K562 (cell line): ENCODE measurements at regions not wholly inside any gene's neighbourhood (a gene's known extent, or its start where the extent isn't known, plus 50 kb on each side); places are given as distances from the start of the nearest gene placed in this dataset.

Source experiments
- MAZ ChIP-seq, 2 experiments: fragments of 450-650 bp in 1 of 2; sonication (generic) in 1 of 2; formaldehyde crosslinking; IDR thresholded peaks in 1 of 2; conservative IDR thresholded peaks in 1 of 2; 2 replicates each; pipeline versions ENCODE4 v1.4.0 to v1.5.0; 2020; ENCODE audit warnings: mild to moderate bottlenecking in 1 of 2, missing genetic modification reagents in 1 of 2
- PBX2 ChIP-seq, 2 experiments: IDR thresholded peaks in 1 of 2; conservative IDR thresholded peaks in 1 of 2; 2 replicates each; pipeline ENCODE4 v1.6.1; 2016; ENCODE audit warnings: low read depth in 2 of 2, mild to moderate bottlenecking in 1 of 2, missing compliant biosample characterization in 1 of 2, missing genetic modification characterization in 1 of 2, moderate library complexity in 1 of 2
- PHB2 ChIP-seq: fragments of 450-650 bp; IDR thresholded peaks from 2 replicates; pipeline ENCODE4 v1.6.1; 2017; ENCODE audit warnings: low read depth
- SAFB ChIP-seq: fragments of 200-400 bp; formaldehyde crosslinking; IDR thresholded peaks from 2 replicates; pipeline ENCODE4 v1.6.1; 2017; ENCODE audit warnings: low read depth, low read length, borderline replicate concordance
- SRSF9 ChIP-seq: fragments of 200-400 bp; formaldehyde crosslinking; IDR thresholded peaks from 2 replicates; pipeline ENCODE4 v1.6.1; 2017; ENCODE audit warnings: low read depth, low read length, borderline replicate concordance
- ZFX ChIP-seq: sonication (generic); formaldehyde crosslinking; IDR thresholded peaks from 2 replicates; pipeline ENCODE4 v1.8.0; 2022; ENCODE audit warnings: mild to moderate bottlenecking, missing genetic modification reagents, moderate library complexity
- ZNF318 ChIP-seq, 2 experiments: fragments of 450-650 bp; IDR thresholded peaks; 2 replicates each; pipeline ENCODE4 v1.6.1; 2016; ENCODE audit warnings: mild to moderate bottlenecking in 2 of 2, borderline replicate concordance in 1 of 2, low read depth in 1 of 2, moderate library complexity in 1 of 2
- TF ChIP-seq, protein P1 (sequence below): fragments of 250-450 bp; sonication (Bioruptor Pico); IDR thresholded peaks from 2 replicates; pipeline ENCODE4 v1.4.0; 2020

- TF ChIP-seq ZNF318 (IDR thresholded peaks at IDR 0.05; ENCODE audit: borderline replicate concordance in 1 of 2, low read depth in 1 of 2), result no peak
- TF ChIP-seq SAFB, result no peak
- TF ChIP-seq SRSF9, result no peak
- TF ChIP-seq PHB2, result no peak
- TF ChIP-seq PBX2 (CRISPR knock-in tag; IDR thresholded peaks at IDR 0.05; ENCODE audit: low read depth), result no peak
- TF ChIP-seq PBX2 (tag; conservative IDR thresholded peaks at IDR 0.05; ENCODE audit: low read depth), result no peak
- TF ChIP-seq, protein P1, sequence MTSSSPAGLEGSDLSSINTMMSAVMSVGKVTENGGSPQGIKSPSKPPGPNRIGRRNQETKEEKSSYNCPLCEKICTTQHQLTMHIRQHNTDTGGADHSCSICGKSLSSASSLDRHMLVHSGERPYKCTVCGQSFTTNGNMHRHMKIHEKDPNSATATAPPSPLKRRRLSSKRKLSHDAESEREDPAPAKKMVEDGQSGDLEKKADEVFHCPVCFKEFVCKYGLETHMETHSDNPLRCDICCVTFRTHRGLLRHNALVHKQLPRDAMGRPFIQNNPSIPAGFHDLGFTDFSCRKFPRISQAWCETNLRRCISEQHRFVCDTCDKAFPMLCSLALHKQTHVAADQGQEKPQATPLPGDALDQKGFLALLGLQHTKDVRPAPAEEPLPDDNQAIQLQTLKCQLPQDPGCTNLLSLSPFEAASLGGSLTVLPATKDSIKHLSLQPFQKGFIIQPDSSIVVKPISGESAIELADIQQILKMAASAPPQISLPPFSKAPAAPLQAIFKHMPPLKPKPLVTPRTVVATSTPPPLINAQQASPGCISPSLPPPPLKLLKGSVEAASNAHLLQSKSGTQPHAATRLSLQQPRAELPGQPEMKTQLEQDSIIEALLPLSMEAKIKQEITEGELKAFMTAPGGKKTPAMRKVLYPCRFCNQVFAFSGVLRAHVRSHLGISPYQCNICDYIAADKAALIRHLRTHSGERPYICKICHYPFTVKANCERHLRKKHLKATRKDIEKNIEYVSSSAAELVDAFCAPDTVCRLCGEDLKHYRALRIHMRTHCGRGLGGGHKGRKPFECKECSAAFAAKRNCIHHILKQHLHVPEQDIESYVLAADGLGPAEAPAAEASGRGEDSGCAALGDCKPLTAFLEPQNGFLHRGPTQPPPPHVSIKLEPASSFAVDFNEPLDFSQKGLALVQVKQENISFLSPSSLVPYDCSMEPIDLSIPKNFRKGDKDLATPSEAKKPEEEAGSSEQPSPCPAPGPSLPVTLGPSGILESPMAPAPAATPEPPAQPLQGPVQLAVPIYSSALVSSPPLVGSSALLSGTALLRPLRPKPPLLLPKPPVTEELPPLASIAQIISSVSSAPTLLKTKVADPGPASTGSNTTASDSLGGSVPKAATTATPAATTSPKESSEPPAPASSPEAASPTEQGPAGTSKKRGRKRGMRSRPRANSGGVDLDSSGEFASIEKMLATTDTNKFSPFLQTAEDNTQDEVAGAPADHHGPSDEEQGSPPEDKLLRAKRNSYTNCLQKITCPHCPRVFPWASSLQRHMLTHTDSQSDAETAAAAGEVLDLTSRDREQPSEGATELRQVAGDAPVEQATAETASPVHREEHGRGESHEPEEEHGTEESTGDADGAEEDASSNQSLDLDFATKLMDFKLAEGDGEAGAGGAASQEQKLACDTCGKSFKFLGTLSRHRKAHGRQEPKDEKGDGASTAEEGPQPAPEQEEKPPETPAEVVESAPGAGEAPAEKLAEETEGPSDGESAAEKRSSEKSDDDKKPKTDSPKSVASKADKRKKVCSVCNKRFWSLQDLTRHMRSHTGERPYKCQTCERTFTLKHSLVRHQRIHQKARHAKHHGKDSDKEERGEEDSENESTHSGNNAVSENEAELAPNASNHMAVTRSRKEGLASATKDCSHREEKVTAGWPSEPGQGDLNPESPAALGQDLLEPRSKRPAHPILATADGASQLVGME, result no peak
- no peak for TF ChIP-seq ZFX
- TF ChIP-seq MAZ (CRISPR knock-in tag; conservative IDR thresholded peaks at IDR 0.05 in 1 of 2, IDR thresholded peaks at IDR 0.05 in 1 of 2), result no peak
Observed at GRCh38 chr10:37563715-37564108, 293.7 kb downstream of the ZNF248 start (continued).
